Left lung (tissue), 4 donors: ENCODE measurements at regions not wholly inside any gene's neighbourhood (a gene's known extent, or its start where the extent isn't known, plus 50 kb on each side); places are given as distances from the start of the nearest gene placed in this dataset.

Source experiments
- ATAC-seq: fragments of 200-7000 bp; cut with Tn5 transposase; one replicate; pipeline ENCODE4 v1.9.1; 2020; ENCODE audit warnings: moderate library complexity
- DNase-seq, 4 donors: peaks; one replicate each; pipeline ENCODE4 v3.0.0-alpha.2; 2013 to 2020
- H3K27ac ChIP-seq, 2 donors: fragments of 200-600 bp; sonication (generic) in 1 of 2; one replicate each; pipeline versions ENCODE4 v1.5.0 to v1.8.0; 2020 to 2021
- H3K27me3 ChIP-seq, 2 donors: fragments of 200-600 bp; sonication (generic) in 1 of 2; one replicate each; pipeline versions ENCODE4 v1.5.0 to v1.8.0; 2020 to 2021
- H3K36me3 ChIP-seq, 2 donors: fragments of 200-600 bp; sonication (generic) in 1 of 2; one replicate each; pipeline versions ENCODE4 v1.5.0 to v1.8.0; 2020 to 2021
- H3K4me1 ChIP-seq, 2 donors: fragments of 200-600 bp; one replicate each; pipeline ENCODE4 v1.8.0; 2021
- H3K4me3 ChIP-seq, 2 donors: fragments of 200-600 bp; sonication (generic) in 1 of 2; one replicate each; pipeline versions ENCODE4 v1.5.0 to v1.8.0; 2020 to 2021; ENCODE audit warnings: mild to moderate bottlenecking in 1 of 2
- H3K9me3 ChIP-seq, 2 donors: fragments of 200-600 bp; sonication (generic) in 1 of 2; one replicate each; pipeline versions ENCODE4 v1.5.0 to v1.8.0; 2020 to 2021
- CTCF ChIP-seq, 2 donors: fragments of 200-600 bp; sonication (generic) in 1 of 2; IDR thresholded peaks; one replicate each; pipeline versions ENCODE4 v1.5.0 to v1.8.0; 2021; ENCODE audit warnings: antibody characterized with exemption in 2 of 2
- intact Hi-C, 2 donors: fragments of 100-400 bp; cut with DNase I; formaldehyde crosslinking; loops; one replicate each; pipeline versions ENCODE4 v1.11.2 to v1.14.2; 2022
- donor health status: DM: no; HTN: yes; CAD: no.
- donor health status: DM: no; HTN: no; CAD: no.

- H3K4me3 ChIP-seq, result no peak overlapping the region
- DNase-seq, result no peak
- H3K36me3 ChIP-seq, result no peaks in the 10 kb centered on the region
- H3K9me3 ChIP-seq, result no peaks in the 10 kb centered on the region
- intact Hi-C loops, result no loop called here
- no peak for TF ChIP-seq CTCF (IDR thresholded peaks at IDR 0.05)
- H3K27me3 ChIP-seq, result peaks cover 0 to 5% of the 10 kb centered on the region in 2 donors
- ATAC-seq, result no peak
- H3K4me1 ChIP-seq, result peaks cover 11 to 18% of the 10 kb centered on the region in 2 donors
- H3K27ac ChIP-seq, result no peak overlapping the region
Observed at GRCh38 chr2:120909102-120909501, 173.4 kb downstream of the GLI2 start.

- ATAC-seq (no peak), DNase-seq (no peak)
- intact Hi-C loops, result no loop called here
- Histone ChIP-seq H3K4me3 (no peak overlapping the region), H3K9me3 (no peaks in the 10 kb centered on the region), H3K27ac (no peak overlapping the region), H3K4me1 (peaks cover 22 to 28% of the 10 kb centered on the region in 2 donors), H3K36me3 (no peaks in the 10 kb centered on the region), H3K27me3 (no peaks in the 10 kb centered on the region)
- no peak for TF ChIP-seq CTCF (IDR thresholded peaks at IDR 0.05)
Observed at GRCh38 chr2:120910164-120910563, 174.5 kb downstream of the GLI2 start.

- Histone ChIP-seq H3K27me3 (no peaks in the 10 kb centered on the region), H3K4me3 (no peak overlapping the region), H3K9me3 (no peaks in the 10 kb centered on the region), H3K36me3 (no peaks in the 10 kb centered on the region), H3K4me1 (peaks cover 30 to 34% of the 10 kb centered on the region in 2 donors), H3K27ac (peak overlapping the region; percentile 33 to 72)
- ATAC-seq, result no peak
- no peak for DNase-seq
- intact Hi-C loops, result no loop called here
- no peak for TF ChIP-seq CTCF (IDR thresholded peaks at IDR 0.05)
Observed at GRCh38 chr2:120910956-120911951, 175.6 kb downstream of the GLI2 start.

- Histone ChIP-seq H3K27me3 (no peaks in the 10 kb centered on the region), H3K36me3 (no peaks in the 10 kb centered on the region), H3K4me1 (peaks cover 30 to 34% of the 10 kb centered on the region in 2 donors), H3K4me3 (no peak overlapping the region), H3K9me3 (no peaks in the 10 kb centered on the region), H3K27ac (peak overlapping the region; percentile 33 to 72)
- no peak for TF ChIP-seq CTCF (IDR thresholded peaks at IDR 0.05)
- ATAC-seq (peak; percentile 71), DNase-seq (peak; percentile 55 to 86 (median 76))
- intact Hi-C loops, result no loop called here
Observed at GRCh38 chr2:120912101-120912985, 176.7 kb downstream of the GLI2 start.
